HG02852 (cell line): ENCODE measurements at regions not wholly inside any gene's neighbourhood (a gene's known extent, or its start where the extent isn't known, plus 50 kb on each side); places are given as distances from the start of the nearest gene placed in this dataset.
"Not testable (repeated sequence)": the region's sequence is repeated elsewhere in the genome, so short reads cannot be mapped to it uniquely, and the experiment has no call there.

ENCODE experiments used
- ATAC-seq: cut with Tn5 transposase; IDR thresholded peaks from one replicate; pipeline ENCODE4 v1.9.1; 2021; ENCODE audit warnings: mild to moderate bottlenecking, moderate library complexity; ENCODE audit not compliant: unreplicated experiment

DNA sequence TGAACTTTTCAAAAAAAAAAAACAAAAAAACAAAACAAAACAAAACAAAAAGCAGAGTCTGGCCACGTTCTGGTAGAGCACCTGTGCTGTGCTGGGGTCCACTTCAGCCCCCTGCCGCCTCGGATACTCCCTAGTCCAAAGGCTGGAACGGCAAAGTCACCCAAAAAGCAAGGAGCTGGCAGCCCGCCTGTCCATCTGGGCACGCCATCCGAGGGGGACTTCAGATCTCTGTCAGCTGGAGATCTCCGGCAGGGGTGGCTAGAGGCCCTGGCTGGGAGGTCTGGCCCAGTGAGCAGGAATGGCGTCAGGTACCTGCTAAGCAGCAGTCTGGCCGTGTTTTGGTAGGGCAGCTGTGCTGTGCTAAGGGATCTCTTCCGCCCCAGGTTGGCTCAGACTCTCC is 152.3 kb upstream of the ZNF516 start:
- ATAC-seq: no peak

DNA sequence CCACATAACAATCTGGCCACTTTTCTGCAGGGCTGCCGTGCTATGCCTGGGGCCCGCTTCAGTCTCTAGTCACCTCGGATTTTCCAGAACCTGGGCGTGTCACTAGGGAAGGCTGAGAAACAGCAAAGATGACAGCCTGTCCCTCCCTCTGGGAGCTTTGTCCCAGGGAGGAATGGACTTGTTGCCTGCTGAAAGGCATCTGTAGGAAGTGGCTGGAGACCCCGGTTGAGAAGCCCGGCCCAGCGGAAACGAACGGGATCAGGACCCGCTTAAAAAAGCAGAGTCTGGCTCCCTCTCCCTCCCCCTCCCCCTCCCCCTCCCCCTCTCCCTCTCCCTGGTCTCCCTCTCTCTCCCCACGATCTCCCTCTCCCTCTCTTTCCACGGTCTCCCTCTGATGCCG is 149.5 kb upstream of the ZNF516 start:
- ATAC-seq: no peak

DNA sequence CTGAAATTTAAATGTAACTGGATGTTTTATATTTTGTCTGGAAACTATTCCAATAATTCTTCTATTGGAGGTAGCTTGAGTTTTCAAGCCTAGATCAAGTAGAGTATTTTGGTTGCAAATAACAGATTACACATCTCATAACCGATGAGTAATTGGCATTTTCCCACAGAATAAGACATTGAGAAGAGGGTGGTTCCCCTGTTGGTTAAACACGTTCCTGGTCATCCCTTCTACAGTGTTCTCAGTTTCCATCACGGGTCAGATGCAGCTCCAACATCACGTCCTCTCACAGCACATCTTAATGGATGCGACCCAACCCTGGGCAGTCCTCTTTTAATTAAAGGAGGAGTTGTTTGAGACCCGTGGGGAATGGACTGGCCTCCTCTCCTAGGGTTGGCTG is 149.0 kb upstream of the ZNF516 start:
- ATAC-seq: no peak

DNA sequence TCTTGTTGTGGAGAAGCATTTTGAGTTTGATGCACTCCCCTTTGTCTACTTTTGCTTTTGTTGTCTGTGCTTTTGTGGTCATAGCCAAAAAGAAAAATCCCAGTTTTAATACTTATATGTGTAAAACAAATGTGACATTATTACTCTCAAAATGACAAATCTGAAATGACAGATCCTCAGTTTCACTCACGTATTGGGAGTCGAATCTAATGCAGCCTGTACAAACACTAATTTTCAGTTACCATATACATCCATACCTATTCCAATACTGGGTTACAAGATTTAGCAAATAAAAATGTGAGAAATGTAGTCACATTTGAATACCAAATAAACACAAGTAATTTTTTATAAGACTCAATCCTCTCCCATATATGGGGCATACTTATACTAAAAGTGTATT is 148.2 kb upstream of the ZNF516 start:
- ATAC-seq: no peak

DNA sequence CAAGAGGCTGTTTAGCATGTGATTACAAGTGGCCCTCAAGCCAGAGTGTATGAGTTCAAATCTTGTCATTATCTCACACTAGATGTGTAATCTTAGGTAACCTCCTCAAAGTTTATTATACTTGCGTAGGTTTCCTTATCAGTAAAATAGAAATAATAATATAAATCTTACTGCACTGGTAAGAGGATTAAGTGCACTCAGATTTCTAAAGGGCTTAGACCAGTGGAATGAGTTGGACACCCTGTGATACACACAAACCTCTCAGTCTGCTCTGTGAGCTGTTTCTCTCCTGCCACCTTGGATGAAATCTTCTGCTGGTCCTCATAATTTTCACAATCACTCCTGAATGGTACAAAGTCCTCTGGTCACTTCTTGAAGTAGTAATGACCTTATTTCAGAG is 145.4 kb upstream of the ZNF516 start:
- no peak for ATAC-seq

DNA sequence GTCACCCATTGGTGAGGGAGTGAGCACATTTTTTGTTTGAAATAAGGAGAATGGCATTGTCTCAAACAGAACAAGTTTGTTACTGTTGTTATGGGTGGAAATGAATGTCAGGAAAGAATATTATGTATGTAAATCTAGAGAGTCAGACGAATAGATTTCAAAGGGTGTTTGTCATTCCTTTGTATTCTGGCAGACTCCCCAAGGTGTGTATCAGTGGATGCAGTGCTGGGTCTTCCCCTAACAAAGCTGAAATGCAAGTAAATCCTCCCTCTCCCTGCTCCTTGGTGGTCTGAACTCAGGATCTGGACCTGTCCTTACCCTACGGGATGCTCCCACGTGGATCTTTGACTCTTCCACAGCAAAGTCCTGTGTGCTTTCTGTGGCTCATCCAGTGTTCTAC is 139.5 kb upstream of the ZNF516 start:
- ATAC-seq: no peak

DNA sequence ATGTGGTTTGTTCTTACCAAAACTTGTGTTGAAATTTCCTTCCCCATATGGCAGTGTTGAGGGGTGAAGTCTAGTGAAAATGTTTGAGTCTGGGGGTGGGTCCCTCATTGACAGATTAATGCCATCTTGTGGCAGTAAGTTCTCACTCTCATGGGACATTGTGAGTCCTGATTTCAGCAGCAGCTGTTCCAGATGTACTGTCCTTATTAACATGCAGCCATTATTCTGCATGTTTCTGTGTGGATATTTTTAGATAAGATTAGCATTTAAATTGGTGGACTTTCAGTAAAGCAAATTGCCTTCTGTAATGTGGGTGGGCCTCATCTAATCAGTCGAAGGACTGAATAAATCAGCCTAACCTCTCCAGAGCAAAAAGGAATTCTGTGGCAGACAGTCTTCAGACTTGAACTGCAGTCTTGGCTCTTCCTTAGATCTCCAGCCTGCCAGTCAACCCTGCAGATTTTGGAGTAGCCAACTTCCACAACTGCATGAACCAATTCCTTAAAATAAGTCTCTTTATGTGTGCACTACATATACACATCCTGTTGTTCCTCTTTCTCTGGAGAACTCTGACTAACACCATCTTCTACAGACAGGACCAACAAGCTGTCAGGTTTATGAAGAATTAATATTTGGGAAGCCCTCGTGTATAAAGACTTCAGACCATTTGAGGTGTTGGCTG is 138.7 kb upstream of the ZNF516 start:
- ATAC-seq: no peak

DNA sequence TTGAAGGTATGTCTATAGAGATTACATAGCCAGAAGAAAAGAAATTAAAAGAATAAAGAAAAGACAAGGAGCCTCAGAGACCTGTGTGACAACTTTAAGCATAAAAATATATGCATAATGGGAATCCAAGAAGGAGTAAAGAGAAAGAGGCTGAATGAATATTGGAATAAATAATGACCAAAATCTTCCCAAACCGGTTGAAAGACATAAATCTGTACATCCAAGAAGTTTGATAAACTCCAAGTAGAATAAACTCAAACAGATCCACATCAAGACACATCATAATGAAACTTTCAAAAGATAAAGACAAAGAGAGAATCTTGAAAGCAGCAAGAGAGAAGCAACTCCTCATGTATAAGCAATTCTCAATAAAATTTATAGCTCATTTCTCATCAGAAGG is 132.4 kb upstream of the ZNF516 start:
- ATAC-seq: no peak

DNA sequence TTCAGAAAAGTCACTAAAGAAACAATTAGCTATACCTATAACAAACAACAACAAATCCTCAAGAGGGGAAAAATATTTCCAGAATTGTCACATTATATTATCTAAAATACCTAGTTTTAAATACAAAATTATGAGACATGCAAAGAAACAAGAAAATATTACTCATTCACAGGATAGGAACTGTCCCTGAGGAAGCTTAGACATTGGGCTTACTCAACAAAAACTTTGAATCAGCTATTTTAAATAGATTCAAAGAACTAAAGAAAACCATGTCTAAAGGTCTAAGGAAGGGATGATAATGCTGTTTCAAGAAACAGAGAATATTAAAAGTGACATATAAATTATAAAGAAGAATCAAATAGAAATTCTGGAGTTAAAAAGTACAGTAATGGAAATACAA is 131.9 kb upstream of the ZNF516 start:
- ATAC-seq: no peak

DNA sequence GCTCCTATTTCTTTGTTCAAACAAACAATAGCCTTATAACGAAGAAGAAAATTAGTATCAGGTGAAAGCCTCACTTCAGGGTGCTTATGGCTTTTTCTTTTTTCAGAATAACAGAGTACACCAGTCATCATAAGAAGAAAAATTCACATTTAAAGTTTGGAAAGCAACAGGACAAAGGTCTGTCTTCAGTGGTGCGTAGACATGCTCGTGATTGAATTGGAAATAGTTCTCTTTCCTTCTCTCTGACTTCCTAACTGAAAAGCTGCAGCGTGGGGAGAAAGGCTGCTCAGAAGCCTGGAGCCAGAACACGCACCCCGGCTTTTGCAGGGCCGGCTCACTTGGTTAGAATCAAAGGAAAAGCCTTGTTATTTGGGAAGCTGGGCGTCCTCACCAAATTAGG is 127.6 kb upstream of the ZNF516 start:
- no peak for ATAC-seq

DNA sequence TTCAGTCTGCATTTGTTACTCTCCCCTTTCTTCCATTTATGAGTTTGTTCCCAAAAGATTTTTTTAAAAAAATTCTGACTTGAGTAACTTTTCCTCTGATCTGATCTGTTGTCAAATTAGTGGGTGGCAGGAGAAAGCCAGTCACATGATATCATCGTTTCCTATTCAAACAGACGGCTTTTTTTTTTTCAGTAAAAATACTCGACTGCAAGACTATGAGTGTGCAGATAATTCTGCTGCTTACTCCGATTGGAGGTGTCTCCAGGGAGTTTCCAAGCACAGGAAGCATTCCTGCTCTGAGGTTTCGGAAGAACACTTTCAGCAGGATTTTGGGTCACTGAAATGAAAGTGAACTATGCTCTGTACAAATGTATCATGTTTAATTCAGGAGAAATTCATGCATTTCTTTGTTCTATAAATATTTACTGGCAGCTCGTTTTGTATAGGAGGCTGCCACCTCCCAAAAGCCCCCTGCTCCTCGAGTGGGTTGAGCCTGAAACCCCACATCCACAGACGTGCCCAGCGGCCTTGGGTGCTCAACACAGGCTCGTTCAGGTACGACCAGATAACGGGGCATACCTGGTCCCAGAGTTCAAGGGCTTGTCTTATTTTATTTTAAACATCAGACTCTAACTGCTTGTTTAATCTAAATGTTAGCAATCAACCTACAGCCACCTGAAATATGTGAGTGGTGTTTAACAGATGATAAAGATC is 126.9 kb upstream of the ZNF516 start:
- no peak for ATAC-seq

DNA sequence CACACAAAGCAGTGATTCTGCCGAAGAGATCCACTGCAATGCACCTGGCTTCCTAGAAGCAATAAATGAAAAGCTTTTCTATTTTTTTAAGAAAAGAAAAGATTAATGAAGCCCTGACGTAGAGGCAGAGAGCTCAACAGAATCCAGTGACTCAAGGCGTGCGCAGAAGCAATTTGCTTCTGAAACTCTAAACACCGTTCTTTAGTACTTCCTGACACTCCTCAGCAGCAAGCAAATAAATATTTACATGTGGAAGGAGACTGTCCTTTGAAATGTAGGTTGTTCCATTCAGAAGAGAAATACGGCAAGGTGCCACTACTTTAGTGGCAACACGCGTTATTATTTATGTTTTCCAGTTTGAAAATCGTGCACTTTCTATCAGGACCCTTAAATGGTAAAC is 126.2 kb upstream of the ZNF516 start:
- ATAC-seq: no peak

DNA sequence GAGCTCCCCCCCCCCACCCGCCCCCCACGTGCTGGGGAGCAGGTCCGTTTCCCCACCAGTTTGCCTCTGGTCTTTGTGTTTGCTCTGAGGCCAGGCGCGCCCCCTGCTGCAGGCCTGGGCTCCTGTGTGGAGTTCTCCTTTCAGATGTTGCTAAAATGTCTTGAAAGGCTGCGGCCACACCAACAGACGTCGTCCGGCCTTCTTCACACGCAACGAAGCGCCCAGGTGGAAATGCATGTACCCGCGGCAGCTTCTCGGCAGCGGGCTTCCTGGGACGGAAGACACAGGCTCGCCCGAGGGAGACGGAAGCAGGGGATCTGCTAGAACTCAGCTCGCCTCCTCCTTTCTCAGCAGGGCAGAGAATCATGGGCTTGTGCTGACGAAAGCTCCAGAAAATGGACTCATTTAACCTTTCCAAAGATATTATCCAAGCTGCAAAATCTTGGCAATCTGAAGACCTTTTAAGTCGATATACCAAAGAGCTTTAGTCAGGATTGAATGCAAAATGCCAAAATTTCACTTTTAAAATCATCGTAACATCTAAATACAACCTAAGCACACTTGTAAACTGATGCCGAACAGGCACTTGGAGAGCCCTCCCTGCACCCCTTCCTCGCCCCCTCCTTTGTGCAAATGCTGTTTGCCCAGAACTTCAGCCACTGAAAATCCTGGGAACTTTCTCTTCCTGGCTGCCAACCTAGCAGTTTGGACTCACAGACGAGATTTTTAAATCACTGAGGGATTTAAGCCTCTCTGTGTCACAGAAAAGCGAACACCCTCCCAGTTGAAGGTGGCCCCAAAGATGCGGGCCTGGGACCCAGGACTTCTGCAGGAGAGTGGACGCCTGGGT is 125.5 kb upstream of the ZNF516 start:
- peak; percentile 84 for ATAC-seq

DNA sequence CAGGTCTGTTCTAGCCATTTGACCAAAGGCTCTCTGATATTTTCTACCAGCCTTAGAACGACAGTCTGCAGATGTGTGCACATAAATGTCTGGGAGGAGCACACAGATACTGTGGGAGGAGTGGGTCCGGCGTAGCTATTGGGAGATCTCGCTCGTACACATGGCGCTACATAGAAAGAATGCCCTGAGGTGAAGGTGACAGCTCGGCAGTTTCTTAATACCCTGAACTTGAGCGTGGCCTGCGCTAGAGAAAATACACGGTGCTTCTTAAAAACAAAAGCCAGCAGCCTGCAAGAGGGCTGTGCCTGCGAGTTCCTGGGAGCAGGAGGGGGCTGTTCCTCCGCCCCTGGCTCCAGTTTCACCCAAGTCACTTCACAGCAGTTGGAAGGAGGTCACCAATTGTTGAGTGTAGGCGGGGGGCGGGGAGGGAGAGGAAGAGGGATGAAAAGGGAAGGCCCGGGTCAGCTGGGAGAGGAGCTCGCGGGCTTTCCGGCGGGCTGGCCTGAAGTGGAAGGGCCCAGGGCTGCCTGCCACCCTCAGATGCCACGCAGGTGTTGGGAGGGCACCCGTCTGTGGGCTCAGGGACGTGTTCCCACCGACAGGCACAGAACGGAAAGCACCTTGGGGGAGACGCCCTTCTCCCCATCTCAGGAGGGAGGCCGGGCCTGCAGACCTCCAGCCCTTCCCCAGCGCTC is 124.7 kb upstream of the ZNF516 start:
- ATAC-seq: no peak

DNA sequence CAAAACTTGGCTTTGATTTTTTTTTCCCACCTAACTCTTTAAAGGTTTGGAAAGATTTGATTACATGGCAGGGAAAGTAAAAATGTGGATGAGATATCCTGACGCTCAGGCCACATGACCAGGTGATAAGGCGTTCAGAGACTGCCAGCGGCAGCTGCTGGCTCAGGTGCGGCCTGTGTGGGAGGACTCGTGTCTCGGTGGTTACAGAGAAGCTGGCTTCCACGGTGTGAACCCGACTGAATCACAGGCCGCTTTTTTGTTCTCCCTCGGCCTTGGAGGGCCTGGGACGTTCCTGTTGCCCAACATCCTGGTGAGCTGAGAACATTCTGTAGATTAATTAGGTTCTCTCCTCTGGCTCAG is 124.2 kb upstream of the ZNF516 start:
- no peak for ATAC-seq

DNA sequence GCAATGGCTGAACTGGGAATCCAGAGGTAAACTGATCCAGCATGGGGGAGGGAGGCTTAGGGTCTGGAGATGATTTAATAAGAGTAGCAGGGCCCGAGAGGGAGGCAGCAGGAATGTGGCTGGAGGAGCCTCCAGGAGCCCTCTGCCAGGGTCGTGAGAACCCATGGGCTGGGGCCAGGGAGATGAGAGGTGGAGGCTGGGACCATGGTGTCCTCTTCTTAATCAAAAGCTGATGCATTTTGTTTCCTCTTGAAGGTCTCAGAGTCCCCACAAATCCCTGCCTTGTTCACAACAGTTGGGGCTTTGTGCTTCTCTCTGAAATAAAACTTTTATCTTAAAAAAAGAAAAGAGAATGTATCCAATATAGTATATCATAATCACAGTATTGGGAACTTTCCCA is 123.7 kb upstream of the ZNF516 start:
- no peak for ATAC-seq

DNA sequence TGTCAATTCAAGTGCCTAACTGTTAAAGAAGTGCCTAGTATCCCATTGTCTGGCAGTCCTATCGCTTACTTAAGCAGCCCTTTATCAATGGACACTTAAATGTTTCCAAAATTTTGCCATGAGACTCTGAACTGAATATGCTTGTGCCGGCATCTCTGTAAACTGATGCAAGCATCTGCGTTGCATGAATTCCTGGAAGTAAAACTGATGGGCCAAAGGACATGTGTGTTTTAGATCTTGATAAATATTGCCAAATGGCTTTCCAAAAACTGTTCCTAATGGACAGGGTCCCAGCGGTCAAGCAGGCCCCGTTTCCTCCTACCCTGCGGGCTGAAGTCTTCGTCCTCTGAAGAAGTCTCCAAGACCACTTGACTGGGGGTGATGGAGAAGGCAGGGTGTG is 121.3 kb upstream of the ZNF516 start:
- ATAC-seq: no peak

DNA sequence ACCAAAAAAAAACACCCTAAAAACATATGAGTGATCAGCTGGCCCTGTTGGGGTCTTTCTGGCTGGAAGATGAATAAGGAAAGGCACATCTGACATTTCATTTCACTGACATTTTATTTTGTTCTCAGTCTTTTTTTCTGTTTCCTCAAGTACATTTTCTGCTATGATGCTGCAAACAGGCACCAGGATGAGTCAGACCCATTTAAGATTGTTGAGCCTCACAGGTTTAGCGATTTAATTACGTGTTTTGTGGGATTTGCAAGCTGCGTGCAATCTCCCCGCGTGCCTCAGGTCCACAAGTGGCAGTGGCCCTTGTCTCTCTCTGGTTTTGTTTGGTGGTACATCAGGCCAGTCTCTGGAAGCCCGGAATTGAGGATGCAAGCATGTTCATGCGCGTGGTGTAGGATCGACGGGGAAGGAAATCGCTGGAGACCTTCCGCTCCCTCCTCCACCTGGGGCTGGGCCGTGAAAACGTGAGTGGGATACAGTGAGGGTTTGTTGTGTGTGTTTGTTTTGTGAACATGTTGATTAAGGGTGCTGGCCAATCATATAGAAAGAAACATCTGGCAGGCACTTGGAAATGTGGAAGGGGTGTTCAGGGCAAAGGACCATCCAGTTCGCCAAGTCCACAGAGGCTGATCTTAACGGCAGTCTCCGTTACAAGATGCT is 120.2 kb upstream of the ZNF516 start:
- ATAC-seq: no peak

DNA sequence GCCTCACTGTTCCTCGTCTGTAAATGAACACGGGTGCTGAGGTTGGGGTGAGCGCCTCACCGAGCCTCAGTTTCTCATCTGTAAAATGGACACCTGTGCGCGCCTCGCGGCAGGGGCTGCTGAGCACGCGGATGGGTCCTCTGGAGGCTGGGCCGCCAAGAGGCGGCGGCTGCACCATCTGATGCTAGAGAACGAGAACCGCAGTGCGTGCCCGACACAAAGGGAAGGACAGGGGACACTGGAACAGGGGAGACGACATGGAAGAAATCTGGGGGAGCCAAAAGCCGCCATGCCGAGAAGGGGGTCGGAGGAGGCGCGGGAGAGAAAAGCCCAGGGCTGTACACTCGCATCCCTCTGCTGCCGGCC is 118.7 kb upstream of the ZNF516 start:
- no peak for ATAC-seq

DNA sequence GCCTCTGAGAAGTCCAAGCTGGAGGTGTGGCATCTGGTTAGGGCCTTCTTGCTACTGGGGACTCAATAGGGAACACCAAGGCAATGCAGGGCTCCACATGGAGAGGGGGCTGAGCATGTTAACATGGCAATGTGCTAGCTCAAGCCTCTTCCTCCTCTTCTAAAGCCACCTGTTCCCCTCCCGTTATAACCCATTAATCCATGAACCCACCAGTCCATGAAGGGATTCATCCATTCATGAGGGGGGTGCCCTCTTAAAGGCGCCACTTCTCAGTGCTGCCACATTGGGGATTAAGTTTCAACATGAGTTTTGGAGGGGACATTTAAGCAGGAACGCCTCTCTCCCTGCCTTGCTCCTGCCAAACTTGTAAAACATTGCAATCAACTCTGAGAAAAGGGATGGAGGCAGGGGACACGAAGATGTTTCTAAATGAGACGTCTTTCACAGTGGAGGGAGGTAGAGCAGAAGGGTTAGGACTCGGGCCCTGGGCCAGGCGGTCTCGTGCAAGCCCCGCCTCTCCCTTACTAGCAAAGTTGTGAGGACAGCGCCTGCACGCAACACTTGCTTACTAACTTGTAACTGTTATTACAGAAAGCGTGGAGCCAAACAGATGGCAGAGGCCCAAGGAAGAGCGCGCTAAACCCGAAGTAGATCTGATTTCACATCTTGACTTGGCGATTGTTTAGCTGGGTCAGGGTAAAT is 118.2 kb upstream of the ZNF516 start:
- ATAC-seq: no peak

DNA sequence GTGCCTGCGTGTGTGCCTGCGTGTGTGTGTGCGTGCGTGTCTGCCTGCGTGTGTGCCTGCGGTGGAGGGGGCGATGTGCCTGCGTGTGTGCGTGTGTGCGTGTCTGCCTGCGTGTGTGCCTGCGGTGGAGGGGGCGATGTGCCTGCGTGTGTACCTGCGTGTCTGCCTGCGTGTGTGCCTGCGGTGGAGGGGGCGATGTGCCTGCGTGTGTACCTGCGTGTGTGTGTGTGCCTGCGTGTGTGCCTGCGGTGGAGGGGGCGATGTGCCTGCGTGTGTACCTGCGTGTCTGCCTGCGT is 116.7 kb upstream of the ZNF516 start:
- ATAC-seq: not testable (repeated sequence)
